ENCODE measurements at regions not wholly inside any gene's neighbourhood (a gene's known extent, or its start where the extent isn't known, plus 50 kb on each side); places are given as distances from the start of the nearest gene placed in this dataset.

GRCh38 chr1:191396622-191397021 is 761.6 kb upstream of the RGS18 start:
- no peak for TF ChIP-seq CTCF (IDR thresholded peaks at IDR 0.05; ENCODE audit: low read depth, low read length, missing control alignments)
- DNase-seq, result no peak
- in situ Hi-C loops (cut with HindIII; ENCODE audit: low pct_ligation_motif_present, low sequenced_read_pairs), result no loop called here

GRCh38 chr1:191398551-191398950 is 759.7 kb upstream of the RGS18 start:
- Histone ChIP-seq H3K27me3 (replicated peaks) (no peaks in the 10 kb centered on the region), H3K4me3 (ENCODE audit: low read depth, low read length) (no peak overlapping the region), H3K36me3 (replicated peaks) (no peaks in the 10 kb centered on the region), H3K27ac (no peak overlapping the region)
- in situ Hi-C loops (cut with HindIII; ENCODE audit: low pct_ligation_motif_present, low sequenced_read_pairs), result no loop called here
- TF ChIP-seq CTCF (IDR thresholded peaks at IDR 0.05; ENCODE audit: low read depth, low read length, missing control alignments), result no peak
- DNase-seq, result no peak

More at GRCh38 chr1:191396622-191397021, 761.6 kb upstream of the RGS18 start:
- Histone ChIP-seq H3K27me3 (replicated peaks) (no peaks in the 10 kb centered on the region), H3K27ac (no peak overlapping the region), H3K4me3 (ENCODE audit: low read depth, low read length) (no peak overlapping the region), H3K36me3 (replicated peaks) (no peaks in the 10 kb centered on the region)

GRCh38 chr1:191405417-191405816 is 752.8 kb upstream of the RGS18 start:
- Histone ChIP-seq H3K27ac (no peak overlapping the region), H3K4me3 (ENCODE audit: low read depth, low read length) (no peak overlapping the region), H3K36me3 (replicated peaks) (no peaks in the 10 kb centered on the region), H3K27me3 (replicated peaks) (no peaks in the 10 kb centered on the region)
- in situ Hi-C loops (cut with HindIII; ENCODE audit: low pct_ligation_motif_present, low sequenced_read_pairs), result no loop called here
- no peak for DNase-seq
- TF ChIP-seq CTCF (IDR thresholded peaks at IDR 0.05; ENCODE audit: low read depth, low read length, missing control alignments), result no peak

- no peaks in the 10 kb centered on the region for H3K36me3 ChIP-seq (replicated peaks)
- in situ Hi-C loops (cut with HindIII; ENCODE audit: low pct_ligation_motif_present, low sequenced_read_pairs), result no loop called here
- no peak overlapping the region for H3K27ac ChIP-seq
- no peak for TF ChIP-seq CTCF (IDR thresholded peaks at IDR 0.05; ENCODE audit: low read depth, low read length, missing control alignments)
- no peaks in the 10 kb centered on the region for H3K27me3 ChIP-seq (replicated peaks)
- no peak for DNase-seq
- H3K4me3 ChIP-seq (ENCODE audit: low read depth, low read length), result no peak overlapping the region
Measured at GRCh38 chr1:191414981-191415640, 743.2 kb upstream of the RGS18 start.

GRCh38 chr1:191419842-191420241 is 738.4 kb upstream of the RGS18 start:
- no peak for DNase-seq
- Histone ChIP-seq H3K36me3 (replicated peaks) (no peaks in the 10 kb centered on the region), H3K4me3 (ENCODE audit: low read depth, low read length) (no peak overlapping the region), H3K27me3 (replicated peaks) (no peaks in the 10 kb centered on the region), H3K27ac (no peak overlapping the region)
- in situ Hi-C loops (cut with HindIII; ENCODE audit: low pct_ligation_motif_present, low sequenced_read_pairs), result no loop called here
- no peak for TF ChIP-seq CTCF (IDR thresholded peaks at IDR 0.05; ENCODE audit: low read depth, low read length, missing control alignments)

- in situ Hi-C loops (cut with HindIII; ENCODE audit: low pct_ligation_motif_present, low sequenced_read_pairs), result no loop called here
- Histone ChIP-seq H3K27ac (no peak overlapping the region), H3K27me3 (replicated peaks) (no peaks in the 10 kb centered on the region), H3K4me3 (ENCODE audit: low read depth, low read length) (no peak overlapping the region), H3K36me3 (replicated peaks) (no peaks in the 10 kb centered on the region)
- no peak for DNase-seq
- no peak for TF ChIP-seq CTCF (IDR thresholded peaks at IDR 0.05; ENCODE audit: low read depth, low read length, missing control alignments)
Measured at GRCh38 chr1:191427593-191427992, 730.7 kb upstream of the RGS18 start.
